HEK293 (cell line): ENCODE measurements at regions not wholly inside any gene's neighbourhood (a gene's known extent, or its start where the extent isn't known, plus 50 kb on each side); places are given as distances from the start of the nearest gene placed in this dataset.
A peak's percentile ranks its signal among the peaks of the same experiment; 100 is the strongest.

ENCODE experiments used
- HOXD13 ChIP-seq: sonication (generic); formaldehyde crosslinking; IDR thresholded peaks from 2 replicates; pipeline ENCODE4 v1.8.0; 2022; ENCODE audit warnings: missing genetic modification reagents, borderline replicate concordance
- KLF9 ChIP-seq: fragments of 450-650 bp; formaldehyde crosslinking; IDR thresholded peaks from 2 replicates; pipeline ENCODE4 v1.5.1; 2016; ENCODE audit warnings: missing biosample characterization, missing genetic modification characterization, low read depth
- SALL2 ChIP-seq: fragments of 450-650 bp; formaldehyde crosslinking; IDR thresholded peaks from 2 replicates; pipeline ENCODE4 v1.5.0; 2017; ENCODE audit warnings: missing biosample characterization, mild to moderate bottlenecking, missing genetic modification characterization, borderline replicate concordance
- SCRT2 ChIP-seq: fragments of 450-650 bp; formaldehyde crosslinking; IDR thresholded peaks from 2 replicates; pipeline ENCODE4 v1.5.1; 2016; ENCODE audit warnings: missing biosample characterization, missing genetic modification characterization
- SETDB1 ChIP-seq: IDR thresholded peaks from one replicate; pipeline ENCODE4 v1.6.1; 2017; ENCODE audit warnings: mild to moderate bottlenecking, low read length, moderate library complexity, mixed read lengths; ENCODE audit not compliant: insufficient read length
- YY1 ChIP-seq: fragments of 450-650 bp; formaldehyde crosslinking; IDR thresholded peaks from 2 replicates; pipeline ENCODE4 v1.5.1; 2018; ENCODE audit warnings: missing biosample characterization, missing genetic modification characterization
- YY2 ChIP-seq: fragments of 450-650 bp; formaldehyde crosslinking; IDR thresholded peaks from 2 replicates; pipeline ENCODE4 v1.5.1; 2016; ENCODE audit warnings: missing biosample characterization, missing genetic modification characterization
- ZBTB1 ChIP-seq: fragments of 450-650 bp; formaldehyde crosslinking; IDR thresholded peaks from 2 replicates; pipeline ENCODE4 v1.5.1; 2016; ENCODE audit warnings: missing biosample characterization, missing genetic modification characterization
- ZFP41 ChIP-seq: fragments of 450-650 bp; formaldehyde crosslinking; IDR thresholded peaks from 2 replicates; pipeline ENCODE4 v1.5.1; 2016; ENCODE audit warnings: missing biosample characterization, missing genetic modification characterization, borderline replicate concordance
- ZNF10 ChIP-seq: fragments of 450-650 bp; formaldehyde crosslinking; IDR thresholded peaks from 2 replicates; pipeline ENCODE4 v1.5.1; 2017; ENCODE audit warnings: missing biosample characterization, missing genetic modification characterization
- ZNF114 ChIP-seq: fragments of 450-650 bp; formaldehyde crosslinking; IDR thresholded peaks from 2 replicates; pipeline ENCODE4 v1.5.0; 2017; ENCODE audit warnings: missing biosample characterization, missing genetic modification characterization
- ZNF133 ChIP-seq: fragments of 450-650 bp; formaldehyde crosslinking; IDR thresholded peaks from 2 replicates; pipeline ENCODE4 v1.5.1; 2016; ENCODE audit warnings: missing biosample characterization, missing genetic modification characterization
- ZNF155 ChIP-seq: fragments of 450-650 bp; formaldehyde crosslinking; IDR thresholded peaks from 2 replicates; pipeline ENCODE4 v1.5.1; 2016; ENCODE audit warnings: missing biosample characterization, missing genetic modification characterization
- ZNF175 ChIP-seq: fragments of 450-650 bp; formaldehyde crosslinking; IDR thresholded peaks from 2 replicates; pipeline ENCODE4 v1.5.1; 2016; ENCODE audit warnings: missing biosample characterization, missing genetic modification characterization
- ZNF211 ChIP-seq: fragments of 450-650 bp; formaldehyde crosslinking; IDR thresholded peaks from 2 replicates; pipeline ENCODE4 v1.5.1; 2016; ENCODE audit warnings: low read depth, missing biosample characterization, missing genetic modification characterization
- ZNF214 ChIP-seq: fragments of 450-650 bp; formaldehyde crosslinking; IDR thresholded peaks from 2 replicates; pipeline ENCODE4 v1.5.1; 2017; ENCODE audit warnings: missing biosample characterization, mild to moderate bottlenecking, missing genetic modification characterization, borderline replicate concordance
- ZNF274 ChIP-seq, 2 experiments: fragments of 200-500 bp in 1 of 2; fragments of 450-650 bp in 1 of 2; sonication (Bioruptor generic) in 1 of 2; formaldehyde crosslinking in 1 of 2; IDR thresholded peaks; 2 replicates each; pipeline versions ENCODE4 v1.5.1 to v1.6.1; 2014 to 2016; ENCODE audit warnings: borderline replicate concordance in 1 of 2, inconsistent platforms in 1 of 2, low read length in 1 of 2, missing biosample characterization in 1 of 2, missing genetic modification characterization in 1 of 2
- ZNF354C ChIP-seq: fragments of 450-650 bp; formaldehyde crosslinking; IDR thresholded peaks from 2 replicates; pipeline ENCODE4 v1.5.1; 2016; ENCODE audit warnings: missing biosample characterization, missing genetic modification characterization, low read depth, borderline replicate concordance
- ZNF404 ChIP-seq: fragments of 450-650 bp; formaldehyde crosslinking; IDR thresholded peaks from 2 replicates; pipeline ENCODE4 v1.5.1; 2017; ENCODE audit warnings: missing biosample characterization, missing genetic modification characterization
- ZNF514 ChIP-seq: fragments of 450-650 bp; formaldehyde crosslinking; IDR thresholded peaks from 2 replicates; pipeline ENCODE4 v1.5.1; 2016; ENCODE audit warnings: missing biosample characterization, missing genetic modification characterization
- ZNF560 ChIP-seq: fragments of 450-650 bp; formaldehyde crosslinking; IDR thresholded peaks from 2 replicates; pipeline ENCODE4 v1.5.1; 2017; ENCODE audit warnings: missing biosample characterization, missing genetic modification characterization, borderline replicate concordance
- ZNF610 ChIP-seq: fragments of 450-650 bp; formaldehyde crosslinking; IDR thresholded peaks from 2 replicates; pipeline ENCODE4 v1.5.1; 2016; ENCODE audit warnings: missing biosample characterization, missing genetic modification characterization, borderline replicate concordance
- ZNF658 ChIP-seq: fragments of 450-650 bp; formaldehyde crosslinking; IDR thresholded peaks from 2 replicates; pipeline ENCODE4; 2016; ENCODE audit warnings: missing biosample characterization, missing genetic modification characterization
- ZNF843 ChIP-seq: fragments of 450-650 bp; formaldehyde crosslinking; IDR thresholded peaks from 2 replicates; pipeline ENCODE4 v1.5.1; 2016; ENCODE audit warnings: missing biosample characterization, missing genetic modification characterization
- ZSCAN23 ChIP-seq: fragments of 450-650 bp; formaldehyde crosslinking; IDR thresholded peaks from 2 replicates; pipeline ENCODE4 v1.5.1; 2016; ENCODE audit warnings: missing biosample characterization, missing genetic modification characterization
- TF ChIP-seq, protein P1 (sequence below): fragments of 450-650 bp; formaldehyde crosslinking; IDR thresholded peaks from 2 replicates; pipeline ENCODE4 v1.5.1; 2016; ENCODE audit warnings: missing biosample characterization, missing genetic modification characterization
- TF ChIP-seq, protein P2 (sequence below): fragments of 450-650 bp; formaldehyde crosslinking; IDR thresholded peaks from 2 replicates; pipeline ENCODE4 v1.5.1; 2016; ENCODE audit warnings: missing biosample characterization, missing genetic modification characterization
- TF ChIP-seq, protein P3 (sequence below): fragments of 450-650 bp; formaldehyde crosslinking; IDR thresholded peaks from 2 replicates; pipeline ENCODE4 v1.5.1; 2016; ENCODE audit warnings: missing biosample characterization, missing genetic modification characterization
- TF ChIP-seq, protein P4 (sequence below): fragments of 450-650 bp; formaldehyde crosslinking; IDR thresholded peaks from 2 replicates; pipeline ENCODE4 v1.5.1; 2016; ENCODE audit warnings: missing biosample characterization, missing genetic modification characterization
- TF ChIP-seq, protein P5 (sequence below): fragments of 450-650 bp; formaldehyde crosslinking; IDR thresholded peaks from 2 replicates; pipeline ENCODE4 v1.5.1; 2016; ENCODE audit warnings: missing biosample characterization, missing genetic modification characterization

DNA sequence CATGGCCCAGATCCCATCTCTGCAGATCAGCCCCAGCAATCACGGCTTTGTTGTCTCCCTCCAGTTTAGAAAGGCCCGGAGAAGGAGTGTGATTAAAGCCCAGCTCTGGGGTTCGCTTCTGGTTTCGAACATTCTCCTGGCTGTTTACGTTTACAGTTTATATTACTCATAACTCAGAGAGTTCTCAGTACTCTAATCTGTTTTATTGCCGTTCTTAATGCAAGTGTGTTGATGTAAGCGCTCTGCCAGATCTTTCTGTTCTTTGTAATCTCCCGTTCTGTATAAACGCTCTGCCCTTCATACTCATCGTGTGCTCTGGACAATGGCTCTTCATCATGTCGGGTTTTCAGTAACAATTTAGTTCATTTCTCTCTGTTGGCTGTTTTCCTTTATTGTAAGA, 82.5 kb upstream of the PRNP start (continued):
- TF ChIP-seq, protein P1, sequence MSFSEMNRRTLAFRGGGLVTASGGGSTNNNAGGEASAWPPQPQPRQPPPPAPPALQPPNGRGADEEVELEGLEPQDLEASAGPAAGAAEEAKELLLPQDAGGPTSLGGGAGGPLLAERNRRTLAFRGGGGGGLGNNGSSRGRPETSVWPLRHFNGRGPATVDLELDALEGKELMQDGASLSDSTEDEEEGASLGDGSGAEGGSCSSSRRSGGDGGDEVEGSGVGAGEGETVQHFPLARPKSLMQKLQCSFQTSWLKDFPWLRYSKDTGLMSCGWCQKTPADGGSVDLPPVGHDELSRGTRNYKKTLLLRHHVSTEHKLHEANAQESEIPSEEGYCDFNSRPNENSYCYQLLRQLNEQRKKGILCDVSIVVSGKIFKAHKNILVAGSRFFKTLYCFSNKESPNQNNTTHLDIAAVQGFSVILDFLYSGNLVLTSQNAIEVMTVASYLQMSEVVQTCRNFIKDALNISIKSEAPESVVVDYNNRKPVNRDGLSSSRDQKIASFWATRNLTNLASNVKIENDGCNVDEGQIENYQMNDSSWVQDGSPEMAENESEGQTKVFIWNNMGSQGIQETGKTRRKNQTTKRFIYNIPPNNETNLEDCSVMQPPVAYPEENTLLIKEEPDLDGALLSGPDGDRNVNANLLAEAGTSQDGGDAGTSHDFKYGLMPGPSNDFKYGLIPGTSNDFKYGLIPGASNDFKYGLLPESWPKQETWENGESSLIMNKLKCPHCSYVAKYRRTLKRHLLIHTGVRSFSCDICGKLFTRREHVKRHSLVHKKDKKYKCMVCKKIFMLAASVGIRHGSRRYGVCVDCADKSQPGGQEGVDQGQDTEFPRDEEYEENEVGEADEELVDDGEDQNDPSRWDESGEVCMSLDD (tag by site-specific recombination): no peak
- no peak for TF ChIP-seq SCRT2 (tag by site-specific recombination)
- no peak for TF ChIP-seq YY2
- TF ChIP-seq ZFP41: no peak
- TF ChIP-seq ZNF10 (tag by site-specific recombination): no peak
- TF ChIP-seq, protein P2, sequence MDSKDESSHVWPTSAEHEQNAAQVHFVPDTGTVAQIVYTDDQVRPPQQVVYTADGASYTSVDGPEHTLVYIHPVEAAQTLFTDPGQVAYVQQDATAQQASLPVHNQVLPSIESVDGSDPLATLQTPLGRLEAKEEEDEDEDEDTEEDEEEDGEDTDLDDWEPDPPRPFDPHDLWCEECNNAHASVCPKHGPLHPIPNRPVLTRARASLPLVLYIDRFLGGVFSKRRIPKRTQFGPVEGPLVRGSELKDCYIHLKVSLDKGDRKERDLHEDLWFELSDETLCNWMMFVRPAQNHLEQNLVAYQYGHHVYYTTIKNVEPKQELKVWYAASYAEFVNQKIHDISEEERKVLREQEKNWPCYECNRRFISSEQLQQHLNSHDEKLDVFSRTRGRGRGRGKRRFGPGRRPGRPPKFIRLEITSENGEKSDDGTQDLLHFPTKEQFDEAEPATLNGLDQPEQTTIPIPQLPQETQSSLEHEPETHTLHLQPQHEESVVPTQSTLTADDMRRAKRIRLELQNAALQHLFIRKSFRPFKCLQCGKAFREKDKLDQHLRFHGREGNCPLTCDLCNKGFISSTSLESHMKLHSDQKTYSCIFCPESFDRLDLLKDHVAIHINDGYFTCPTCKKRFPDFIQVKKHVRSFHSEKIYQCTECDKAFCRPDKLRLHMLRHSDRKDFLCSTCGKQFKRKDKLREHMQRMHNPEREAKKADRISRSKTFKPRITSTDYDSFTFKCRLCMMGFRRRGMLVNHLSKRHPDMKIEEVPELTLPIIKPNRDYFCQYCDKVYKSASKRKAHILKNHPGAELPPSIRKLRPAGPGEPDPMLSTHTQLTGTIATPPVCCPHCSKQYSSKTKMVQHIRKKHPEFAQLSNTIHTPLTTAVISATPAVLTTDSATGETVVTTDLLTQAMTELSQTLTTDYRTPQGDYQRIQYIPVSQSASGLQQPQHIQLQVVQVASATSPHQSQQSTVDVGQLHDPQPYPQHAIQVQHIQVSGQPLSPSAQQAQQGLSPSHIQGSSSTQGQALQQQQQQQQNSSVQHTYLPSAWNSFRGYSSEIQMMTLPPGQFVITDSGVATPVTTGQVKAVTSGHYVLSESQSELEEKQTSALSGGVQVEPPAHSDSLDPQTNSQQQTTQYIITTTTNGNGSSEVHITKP (tag by site-specific recombination): peak; percentile 52
- no peak for TF ChIP-seq ZNF610 (tag by site-specific recombination)
- no peak for TF ChIP-seq ZNF214
- no peak for TF ChIP-seq HOXD13 (CRISPR knock-in tag)
- TF ChIP-seq SALL2 (tag by site-specific recombination): no peak
- TF ChIP-seq ZNF354C: no peak
- no peak for TF ChIP-seq ZSCAN23
- no peak for TF ChIP-seq ZNF560 (tag by site-specific recombination)
- TF ChIP-seq ZNF274 (IDR thresholded peaks at IDR 0.05; ENCODE audit: low read length): no peak
- TF ChIP-seq ZNF274 (tag by site-specific recombination; IDR thresholded peaks at IDR 0.05; ENCODE audit: borderline replicate concordance): no peak
- TF ChIP-seq ZBTB1 (tag by site-specific recombination): no peak
- TF ChIP-seq ZNF133 (tag by site-specific recombination): no peak
- peak; percentile 71 for TF ChIP-seq ZNF843 (tag by site-specific recombination)
- no peak for TF ChIP-seq ZNF404 (tag by site-specific recombination)
- TF ChIP-seq ZNF175 (tag by site-specific recombination): no peak
- TF ChIP-seq, protein P3, sequence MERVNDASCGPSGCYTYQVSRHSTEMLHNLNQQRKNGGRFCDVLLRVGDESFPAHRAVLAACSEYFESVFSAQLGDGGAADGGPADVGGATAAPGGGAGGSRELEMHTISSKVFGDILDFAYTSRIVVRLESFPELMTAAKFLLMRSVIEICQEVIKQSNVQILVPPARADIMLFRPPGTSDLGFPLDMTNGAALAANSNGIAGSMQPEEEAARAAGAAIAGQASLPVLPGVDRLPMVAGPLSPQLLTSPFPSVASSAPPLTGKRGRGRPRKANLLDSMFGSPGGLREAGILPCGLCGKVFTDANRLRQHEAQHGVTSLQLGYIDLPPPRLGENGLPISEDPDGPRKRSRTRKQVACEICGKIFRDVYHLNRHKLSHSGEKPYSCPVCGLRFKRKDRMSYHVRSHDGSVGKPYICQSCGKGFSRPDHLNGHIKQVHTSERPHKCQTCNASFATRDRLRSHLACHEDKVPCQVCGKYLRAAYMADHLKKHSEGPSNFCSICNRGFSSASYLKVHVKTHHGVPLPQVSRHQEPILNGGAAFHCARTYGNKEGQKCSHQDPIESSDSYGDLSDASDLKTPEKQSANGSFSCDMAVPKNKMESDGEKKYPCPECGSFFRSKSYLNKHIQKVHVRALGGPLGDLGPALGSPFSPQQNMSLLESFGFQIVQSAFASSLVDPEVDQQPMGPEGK (tag by site-specific recombination): no peak
- no peak for TF ChIP-seq ZNF211 (tag by site-specific recombination)
- no peak for TF ChIP-seq SETDB1
- TF ChIP-seq ZNF114 (tag by site-specific recombination): no peak
- no peak for TF ChIP-seq YY1 (tag by site-specific recombination)
- TF ChIP-seq, protein P4, sequence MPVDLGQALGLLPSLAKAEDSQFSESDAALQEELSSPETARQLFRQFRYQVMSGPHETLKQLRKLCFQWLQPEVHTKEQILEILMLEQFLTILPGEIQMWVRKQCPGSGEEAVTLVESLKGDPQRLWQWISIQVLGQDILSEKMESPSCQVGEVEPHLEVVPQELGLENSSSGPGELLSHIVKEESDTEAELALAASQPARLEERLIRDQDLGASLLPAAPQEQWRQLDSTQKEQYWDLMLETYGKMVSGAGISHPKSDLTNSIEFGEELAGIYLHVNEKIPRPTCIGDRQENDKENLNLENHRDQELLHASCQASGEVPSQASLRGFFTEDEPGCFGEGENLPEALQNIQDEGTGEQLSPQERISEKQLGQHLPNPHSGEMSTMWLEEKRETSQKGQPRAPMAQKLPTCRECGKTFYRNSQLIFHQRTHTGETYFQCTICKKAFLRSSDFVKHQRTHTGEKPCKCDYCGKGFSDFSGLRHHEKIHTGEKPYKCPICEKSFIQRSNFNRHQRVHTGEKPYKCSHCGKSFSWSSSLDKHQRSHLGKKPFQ: peak; percentile 42; the same call in 1 of the 2 replicates
- TF ChIP-seq KLF9 (tag by site-specific recombination): no peak
- TF ChIP-seq ZNF514 (tag by site-specific recombination): no peak
- TF ChIP-seq, protein P5, sequence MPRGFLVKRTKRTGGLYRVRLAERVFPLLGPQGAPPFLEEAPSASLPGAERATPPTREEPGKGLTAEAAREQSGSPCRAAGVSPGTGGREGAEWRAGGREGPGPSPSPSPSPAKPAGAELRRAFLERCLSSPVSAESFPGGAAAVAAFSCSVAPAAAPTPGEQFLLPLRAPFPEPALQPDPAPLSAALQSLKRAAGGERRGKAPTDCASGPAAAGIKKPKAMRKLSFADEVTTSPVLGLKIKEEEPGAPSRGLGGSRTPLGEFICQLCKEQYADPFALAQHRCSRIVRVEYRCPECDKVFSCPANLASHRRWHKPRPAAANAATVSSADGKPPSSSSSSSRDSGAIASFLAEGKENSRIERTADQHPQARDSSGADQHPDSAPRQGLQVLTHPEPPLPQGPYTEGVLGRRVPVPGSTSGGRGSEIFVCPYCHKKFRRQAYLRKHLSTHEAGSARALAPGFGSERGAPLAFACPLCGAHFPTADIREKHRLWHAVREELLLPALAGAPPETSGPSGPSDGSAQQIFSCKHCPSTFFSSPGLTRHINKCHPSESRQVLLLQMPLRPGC (tag by site-specific recombination): peak; percentile 85
- no peak for TF ChIP-seq ZNF155 (tag by site-specific recombination)
- no peak for TF ChIP-seq ZNF658 (tag by site-specific recombination)
